A172 (cell line): ENCODE measurements at regions not wholly inside any gene's neighbourhood (a gene's known extent, or its start where the extent isn't known, plus 50 kb on each side); places are given as distances from the start of the nearest gene placed in this dataset.
"Not testable (repeated sequence)": the region's sequence is repeated elsewhere in the genome, so short reads cannot be mapped to it uniquely, and the experiment has no call there.

Source experiments
- DNase-seq: peaks from one replicate; pipeline ENCODE4 v3.0.0-alpha.2; 2015; ENCODE audit warnings: low spot score

DNA sequence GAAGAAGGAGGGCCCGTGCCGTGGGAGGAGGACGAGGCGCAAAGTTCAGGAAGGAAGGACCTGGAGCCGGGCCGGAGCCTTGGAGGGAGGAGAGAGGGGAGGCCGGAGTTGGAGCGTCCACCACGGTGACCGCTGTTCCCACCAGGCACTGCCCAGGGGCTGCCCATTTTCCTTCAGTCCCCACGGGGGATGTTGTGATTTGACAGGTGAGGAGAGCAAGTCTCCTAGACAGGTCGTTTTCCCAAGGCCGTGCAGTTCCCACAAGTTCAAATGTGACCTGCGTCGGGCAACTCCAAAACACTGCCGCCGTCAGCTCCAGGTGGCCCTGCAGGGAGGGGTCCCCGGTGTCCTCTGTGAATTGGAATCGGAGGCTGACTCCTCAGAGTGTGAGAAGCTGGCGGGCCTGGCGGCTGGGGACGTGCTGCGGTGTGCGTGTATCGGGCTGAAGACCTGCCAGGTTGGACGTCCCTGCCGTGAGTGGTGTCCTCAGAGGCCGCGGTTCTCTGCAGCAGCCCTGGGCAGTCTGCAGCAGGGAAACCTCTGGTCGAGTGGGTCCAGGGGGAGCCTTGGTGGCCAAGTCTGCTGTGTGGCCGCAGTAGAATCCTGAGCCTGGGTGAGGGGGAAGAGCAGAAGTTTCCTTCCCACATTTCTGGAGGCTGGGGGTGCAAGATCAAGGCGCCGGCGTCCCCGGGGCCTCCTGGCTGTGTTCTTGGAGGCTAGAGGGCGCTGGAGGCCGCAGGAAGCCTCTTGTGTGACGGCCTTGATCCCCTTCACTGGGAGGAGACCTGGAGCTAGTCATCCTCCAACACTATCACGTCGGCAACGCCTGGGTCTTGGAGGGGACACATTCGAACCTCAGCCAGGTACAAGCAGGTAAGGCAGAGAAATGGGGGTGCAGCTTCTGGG lies 115.1 kb upstream of the FRMD1 start:
- DNase-seq, result no peak

DNA sequence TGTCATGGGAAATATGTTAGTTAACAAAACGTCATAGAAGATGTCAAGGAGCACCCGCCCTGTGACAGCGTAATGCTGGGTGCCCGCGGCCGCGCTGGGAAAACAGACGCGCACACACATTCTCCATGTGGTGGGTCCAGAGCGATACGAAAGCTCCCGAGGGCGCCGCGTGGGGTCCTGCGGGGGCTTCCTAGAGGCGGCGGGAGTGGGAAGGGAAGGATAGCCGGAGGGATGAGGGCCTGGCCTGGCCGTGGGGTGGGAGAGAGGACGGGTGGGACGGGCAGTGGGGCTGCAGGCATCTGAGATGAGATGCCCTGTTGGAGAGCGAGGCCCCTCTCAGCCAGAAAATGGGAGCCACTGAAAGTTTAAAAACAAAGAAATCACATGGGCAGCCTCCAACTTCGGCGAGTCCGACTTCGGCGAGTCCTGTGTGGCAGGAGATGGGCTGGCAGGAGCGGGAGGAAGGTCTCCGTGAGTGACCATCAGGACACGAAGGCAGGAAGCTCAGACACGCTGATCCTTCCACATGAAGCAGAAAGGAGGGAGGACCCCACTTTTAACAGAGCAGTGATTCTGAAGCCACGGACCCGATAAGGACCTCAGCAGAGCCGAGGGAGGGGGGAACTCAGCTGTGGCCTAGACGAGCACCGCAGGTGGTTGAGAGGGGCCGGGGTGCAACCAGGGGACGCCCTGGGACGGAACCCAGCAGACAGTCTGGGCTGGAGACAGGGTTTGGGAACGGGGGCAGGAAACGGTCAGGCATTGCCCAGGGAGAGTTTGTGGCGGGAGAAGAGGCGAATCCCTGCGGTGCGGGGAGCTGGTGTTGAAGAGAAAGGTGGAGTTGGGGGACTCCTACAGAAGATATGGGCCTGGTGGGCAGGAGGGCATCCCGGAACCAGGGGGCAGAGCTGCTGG lies 114.1 kb upstream of the FRMD1 start:
- no peak for DNase-seq

DNA sequence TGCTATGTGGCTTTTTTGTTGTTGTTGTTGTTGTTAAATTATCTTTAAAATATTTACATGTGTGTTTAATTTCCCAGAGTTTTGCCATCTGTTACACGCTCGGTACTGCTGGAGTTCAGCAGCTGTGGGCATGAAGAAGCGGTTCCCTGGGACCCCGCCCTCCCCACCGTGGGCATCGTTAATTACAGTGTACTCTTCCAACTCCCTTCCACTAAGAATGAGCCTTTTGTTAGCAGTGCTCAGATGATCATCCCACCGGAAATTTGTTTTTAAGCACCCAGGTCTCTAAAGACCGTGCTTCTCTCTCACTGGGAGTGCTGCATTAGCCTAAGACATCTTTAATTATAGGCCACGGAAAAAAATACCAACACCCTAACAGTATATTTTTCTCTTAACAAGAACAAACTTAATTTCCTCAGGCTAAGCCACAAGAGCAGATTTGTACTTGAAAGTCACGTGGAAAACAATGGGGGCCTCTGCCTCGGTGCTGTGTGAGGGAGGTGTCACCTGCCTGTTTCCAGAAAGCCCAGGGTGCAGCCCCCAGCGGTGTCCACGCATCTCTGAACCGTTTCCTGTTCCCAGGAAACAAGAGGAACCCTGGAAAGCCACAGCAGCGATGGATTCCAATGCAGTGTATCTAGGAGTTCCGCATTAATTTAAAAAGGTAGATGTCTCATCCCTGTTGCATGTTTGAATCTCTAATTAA lies 113.3 kb upstream of the FRMD1 start:
- DNase-seq, result no peak

DNA sequence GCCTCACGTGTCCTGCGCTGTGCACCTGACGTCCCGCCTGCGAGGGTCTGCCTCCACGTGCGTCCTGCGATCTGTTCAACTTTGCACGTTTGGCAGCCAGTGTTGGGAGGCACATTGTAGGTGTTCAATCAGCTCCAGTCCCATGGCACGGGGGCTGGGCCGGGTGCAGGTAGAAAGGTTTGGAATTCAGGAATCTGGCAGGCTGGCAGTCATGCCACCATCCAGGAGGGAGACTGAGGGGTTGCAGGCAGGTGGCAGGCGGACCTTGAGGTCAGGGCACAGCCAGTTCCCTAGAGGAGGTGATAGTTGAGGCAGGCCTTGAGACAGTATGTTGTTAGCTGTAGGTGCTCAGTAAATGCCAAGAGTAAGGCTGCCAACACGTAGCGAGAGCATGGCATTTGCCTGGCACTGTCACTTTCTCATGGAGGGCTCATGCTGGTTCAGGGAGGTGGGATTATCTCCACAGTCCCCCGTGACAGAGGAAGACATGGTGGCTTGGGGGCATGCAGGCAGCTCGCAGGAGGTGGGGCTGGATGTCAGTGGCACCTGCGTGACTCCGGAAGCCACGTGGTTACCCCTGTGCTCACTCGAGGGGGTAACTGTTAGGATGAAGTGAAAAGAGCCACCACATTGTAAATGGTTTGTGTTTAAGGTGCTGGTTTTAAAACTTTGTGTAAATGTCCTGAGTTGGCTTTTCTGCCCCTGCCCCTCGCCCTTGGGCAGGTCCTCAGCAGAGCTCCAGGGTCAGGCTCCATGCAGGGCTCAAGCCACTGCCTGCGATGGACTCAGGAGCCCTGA lies 111.8 kb upstream of the FRMD1 start:
- DNase-seq, result no peak

DNA sequence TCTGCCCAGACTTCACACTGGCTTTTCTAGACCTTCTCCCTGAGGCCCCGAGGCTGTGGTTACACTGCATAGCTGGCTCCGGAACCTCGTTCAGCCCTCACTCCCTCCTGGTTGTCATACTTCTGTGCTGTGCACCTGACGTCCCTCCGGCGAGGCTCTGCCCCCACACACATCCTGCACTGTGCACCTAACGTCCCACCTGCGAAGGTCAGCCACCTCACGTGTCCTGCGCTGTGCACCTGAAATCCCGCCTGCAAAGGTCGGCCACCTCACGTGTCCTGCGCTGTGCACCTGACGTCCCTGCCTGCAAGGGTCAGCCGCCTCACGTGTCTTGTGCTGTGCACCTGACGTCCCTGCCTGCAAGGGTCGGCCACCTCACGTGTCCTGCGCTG lies 111.0 kb upstream of the FRMD1 start:
- no peak for DNase-seq

DNA sequence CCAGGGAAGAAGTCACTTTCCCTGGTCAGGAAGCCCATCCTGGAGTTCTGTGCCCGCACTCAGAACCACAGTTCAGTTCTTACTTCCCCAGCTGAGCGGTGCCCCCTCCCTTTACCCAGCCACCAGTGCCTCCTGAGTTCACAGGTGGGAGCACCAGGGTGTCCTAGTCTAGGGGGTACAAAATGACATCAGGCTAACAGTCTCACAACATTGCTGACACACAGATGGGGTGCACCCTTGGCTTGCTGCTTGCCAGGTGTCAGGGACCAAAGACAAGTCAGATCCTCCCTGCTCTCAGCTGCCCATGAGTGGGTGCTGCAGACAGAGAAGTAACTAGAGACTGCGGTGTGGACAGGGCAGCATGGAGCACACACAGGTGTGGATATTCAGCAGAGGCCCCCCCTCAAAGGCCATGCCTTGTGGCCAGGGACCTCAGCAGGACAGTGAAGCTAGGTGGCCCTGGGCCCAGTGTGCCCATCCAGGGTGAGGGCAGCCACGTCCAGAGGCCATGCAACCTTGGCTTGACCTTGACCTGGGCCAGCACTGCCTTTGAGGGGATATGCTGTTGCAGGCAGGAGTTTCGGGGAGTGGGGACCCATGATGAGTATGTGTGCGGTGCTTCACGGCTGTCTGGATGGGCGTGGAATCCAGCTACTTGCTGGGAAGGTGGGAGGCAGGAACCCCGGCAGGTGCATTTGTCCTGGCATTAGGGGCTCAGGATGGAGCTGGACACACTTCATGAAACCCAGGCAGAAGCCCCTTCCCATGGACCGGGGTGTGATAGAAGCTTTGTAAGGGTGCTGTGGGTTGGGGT lies 110.4 kb upstream of the FRMD1 start:
- no peak for DNase-seq

DNA sequence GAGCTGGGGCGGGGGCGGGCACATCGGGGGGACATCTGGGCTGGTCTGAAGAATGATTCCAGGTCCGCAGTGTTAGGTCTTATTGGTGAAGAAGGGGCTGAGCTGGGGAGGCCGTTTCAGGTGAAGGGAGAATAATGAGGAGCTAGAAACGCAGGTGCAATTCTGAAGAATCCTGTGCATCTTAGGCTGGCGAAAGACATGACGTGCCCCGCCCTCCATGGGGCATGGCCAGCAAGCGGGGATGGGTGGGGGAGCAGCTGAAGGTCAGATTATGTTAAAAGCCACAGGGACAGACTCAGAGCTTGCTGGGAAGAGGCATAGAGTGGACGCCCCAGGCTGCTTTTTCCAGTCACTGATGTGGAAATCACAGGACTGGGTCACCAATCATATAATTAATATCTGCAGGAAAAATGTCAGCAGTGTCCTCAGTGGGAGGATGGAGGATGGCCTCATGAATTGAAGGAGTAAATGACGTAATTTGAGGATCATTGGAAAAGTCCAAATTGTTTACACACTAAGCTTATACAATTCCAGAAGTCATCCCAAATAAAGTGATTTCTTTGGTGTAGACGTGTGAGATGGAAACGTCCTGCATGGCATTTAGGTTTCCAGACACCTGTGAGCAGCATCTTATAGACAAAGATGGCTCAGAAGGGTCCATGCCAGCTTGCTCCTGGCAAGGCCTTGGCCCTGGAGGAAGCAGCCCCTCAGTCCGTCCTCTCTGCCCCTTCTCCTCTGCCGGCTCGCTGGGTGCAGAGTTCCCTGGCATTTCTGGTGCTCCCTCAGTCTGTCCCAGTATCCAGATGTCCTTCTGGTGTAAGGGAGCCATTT lies 109.6 kb upstream of the FRMD1 start:
- DNase-seq, result no peak

DNA sequence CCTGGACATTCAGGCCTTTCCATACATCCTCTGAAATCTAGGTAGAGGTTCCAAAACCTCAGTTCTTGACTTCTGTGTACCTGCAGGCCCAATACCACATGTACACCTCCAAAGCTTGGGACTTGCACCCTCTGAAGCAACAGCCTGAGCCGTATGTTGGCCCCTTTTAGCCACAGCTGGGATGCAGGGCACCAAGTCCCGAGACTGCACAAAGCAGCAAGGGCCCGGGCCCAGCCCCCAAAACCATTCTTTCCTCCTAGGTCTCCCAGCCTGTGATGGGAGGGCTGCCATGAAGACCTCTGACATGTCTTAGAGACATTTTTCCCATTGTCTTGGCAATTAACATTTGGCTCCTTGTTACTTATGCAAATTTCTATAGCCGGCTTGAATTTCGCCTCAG lies 107.4 kb upstream of the FRMD1 start:
- no peak for DNase-seq

DNA sequence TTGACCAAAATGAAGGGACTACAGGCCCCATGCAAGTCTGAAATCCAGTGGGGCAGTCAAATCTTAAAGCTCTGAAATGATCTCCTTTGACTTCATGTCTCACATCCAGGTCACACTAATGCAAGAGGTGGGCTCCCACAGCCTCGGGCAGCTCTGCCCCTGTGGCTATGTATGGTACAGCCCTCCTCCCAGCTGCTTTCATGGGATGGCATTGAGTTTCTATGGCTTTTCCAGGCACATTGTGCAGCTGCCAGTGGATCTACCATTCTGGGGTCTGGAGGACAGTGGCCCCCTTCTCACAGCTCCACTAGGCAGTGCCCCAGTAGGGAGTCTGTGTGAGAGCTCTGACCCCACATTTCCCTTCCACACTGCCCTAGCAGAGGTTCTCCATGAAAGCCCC lies 107.0 kb upstream of the FRMD1 start:
- DNase-seq, result not testable (repeated sequence)

DNA sequence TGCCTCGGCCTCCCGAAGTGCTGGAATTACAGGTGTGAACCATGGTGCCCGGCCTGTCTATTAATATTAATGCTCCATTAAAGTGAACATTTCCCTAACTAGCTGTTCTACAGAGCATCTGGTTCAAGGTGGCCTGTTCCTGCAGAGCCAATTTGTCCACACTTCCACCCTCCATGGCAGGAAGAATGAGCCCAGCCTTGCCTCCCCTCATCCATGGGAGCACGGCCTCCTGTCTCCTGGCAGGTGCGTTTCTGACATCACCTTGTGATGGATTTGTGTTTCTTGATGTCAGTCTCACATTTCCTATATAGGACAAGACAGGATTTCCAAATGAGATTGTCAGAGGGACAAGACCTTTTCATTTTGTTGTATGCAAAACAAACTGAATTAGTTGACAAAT lies 105.7 kb upstream of the FRMD1 start:
- no peak for DNase-seq

DNA sequence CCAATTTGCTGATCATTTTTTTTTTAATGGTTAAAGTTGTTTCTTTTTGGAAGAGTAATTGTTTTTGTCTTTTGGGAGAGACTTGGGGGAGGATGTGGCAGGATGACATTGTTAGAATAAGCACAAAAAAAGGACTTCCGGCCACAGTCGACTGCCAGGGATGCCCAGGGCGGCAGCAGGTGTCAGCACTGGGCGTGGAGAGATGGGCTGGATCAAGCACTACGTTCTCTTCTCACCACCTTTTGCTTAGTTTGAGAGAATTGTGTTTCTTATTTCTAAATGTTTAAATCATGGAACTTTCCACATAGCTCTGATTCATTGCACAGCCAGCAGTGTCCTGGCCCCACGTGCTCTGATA lies 104.6 kb upstream of the FRMD1 start:
- no peak for DNase-seq

DNA sequence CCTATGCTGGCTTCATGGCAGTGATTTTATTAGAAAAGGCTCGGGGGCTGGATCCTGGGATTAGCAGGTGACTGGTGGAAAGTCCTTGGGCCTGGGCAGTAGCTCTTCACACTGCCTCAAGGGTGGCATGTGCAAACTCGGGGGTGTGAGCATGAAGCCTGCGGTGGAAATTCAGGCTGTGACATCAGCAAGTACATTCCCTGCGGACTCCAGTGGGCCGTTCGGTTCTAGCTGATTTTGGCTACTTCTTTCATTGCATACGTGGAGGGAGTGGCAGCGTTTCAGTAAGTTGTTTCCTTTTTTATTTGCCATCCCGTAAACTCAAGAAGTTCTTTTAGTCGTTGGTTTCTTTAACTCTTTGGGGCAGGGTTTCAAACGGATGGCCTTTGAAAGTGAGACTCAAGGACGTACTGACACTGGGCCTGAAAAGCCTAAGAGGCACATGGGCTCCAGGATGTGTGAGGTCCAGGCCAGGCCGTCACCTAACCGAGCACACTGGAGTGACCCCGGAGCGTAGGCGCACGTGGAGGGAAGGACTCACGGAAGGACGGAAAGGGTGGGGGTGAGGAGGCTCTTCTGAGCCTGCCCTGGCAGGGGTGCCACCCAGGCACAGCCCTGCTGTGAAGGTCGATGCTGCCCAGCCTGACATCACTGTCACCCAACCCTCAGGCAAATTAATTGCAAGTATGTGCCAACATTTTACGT lies 104.0 kb upstream of the FRMD1 start:
- DNase-seq, result no peak

DNA sequence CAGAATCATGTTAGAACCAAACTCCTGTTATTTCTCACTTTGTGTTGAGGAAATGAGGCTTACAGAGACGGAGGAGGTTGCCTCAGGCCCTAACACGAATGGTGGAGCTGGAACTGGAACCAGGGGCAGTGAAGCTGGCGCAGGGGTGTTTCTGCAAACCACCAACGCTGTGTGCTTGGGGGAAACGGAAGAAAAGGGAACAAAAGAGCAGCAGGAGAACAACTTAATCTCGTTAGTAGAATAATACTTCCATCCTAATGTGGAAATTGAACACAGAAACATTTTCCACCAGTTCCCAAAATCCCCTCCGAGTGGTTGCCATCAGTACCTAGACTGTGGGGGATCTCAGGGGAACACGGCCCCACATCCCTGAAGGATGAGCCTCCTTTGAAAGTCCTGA lies 103.4 kb upstream of the FRMD1 start:
- no peak for DNase-seq

DNA sequence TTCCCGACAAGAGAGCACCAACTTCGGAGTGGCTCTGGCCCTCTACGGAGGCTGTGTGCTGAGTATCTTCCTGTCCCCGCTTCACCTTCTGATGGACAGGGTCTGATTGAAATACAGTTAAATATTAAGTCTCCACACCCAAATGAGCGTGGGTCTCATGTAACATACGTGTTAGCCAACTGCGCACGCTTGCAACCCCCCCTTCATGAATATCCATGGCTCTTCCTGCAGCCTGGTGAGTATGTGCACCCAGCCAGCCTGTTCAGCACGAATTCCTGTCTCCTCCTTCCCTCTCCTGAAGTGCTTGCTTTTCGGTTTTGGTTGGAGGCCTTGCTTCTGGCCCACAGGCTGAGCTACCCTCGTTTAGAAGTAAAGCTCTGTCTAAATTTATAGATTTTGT lies 102.9 kb upstream of the FRMD1 start:
- no peak for DNase-seq

DNA sequence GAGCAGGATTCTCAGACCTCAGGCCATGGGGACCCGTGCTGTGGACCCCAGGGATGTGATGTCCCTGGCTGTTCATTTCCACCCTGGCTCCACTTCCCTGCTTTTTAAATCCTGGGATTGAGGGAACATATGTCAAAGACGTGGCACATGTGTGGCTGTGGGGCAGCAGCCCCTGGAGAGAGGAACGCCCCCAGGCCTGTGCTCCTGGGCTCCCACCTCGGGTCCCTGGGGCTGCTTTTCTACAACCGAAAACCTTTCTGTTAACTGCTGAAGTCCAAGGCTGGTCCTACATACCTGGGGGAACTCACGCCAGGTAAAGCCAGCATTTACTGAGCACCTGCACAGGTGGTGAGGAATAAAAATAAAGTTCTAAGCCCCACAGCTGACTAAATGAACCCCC lies 102.3 kb upstream of the FRMD1 start:
- DNase-seq, result no peak

DNA sequence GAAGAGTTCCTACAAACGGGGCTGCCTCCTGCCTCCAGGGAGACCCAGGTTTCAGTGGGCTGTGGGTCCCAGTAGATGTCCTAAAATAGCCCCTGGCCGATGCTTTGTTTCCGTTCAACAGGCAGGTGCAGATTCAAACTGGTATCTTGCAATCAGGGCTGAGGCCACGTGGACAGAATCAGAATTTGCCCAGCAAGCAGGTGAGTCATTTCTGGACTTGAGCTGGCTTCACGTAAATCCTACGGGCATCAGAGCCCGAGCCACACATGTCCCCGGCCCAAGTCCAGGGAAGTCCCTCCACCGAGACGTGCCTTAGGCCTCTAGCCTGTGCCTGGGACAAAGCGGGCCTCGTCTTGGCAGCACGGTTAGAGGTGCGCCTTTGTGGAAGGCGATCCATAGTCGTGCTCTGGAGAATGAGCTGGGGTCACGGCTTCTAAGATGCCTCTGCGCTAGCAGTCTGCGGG lies 101.6 kb upstream of the FRMD1 start:
- DNase-seq, result no peak

DNA sequence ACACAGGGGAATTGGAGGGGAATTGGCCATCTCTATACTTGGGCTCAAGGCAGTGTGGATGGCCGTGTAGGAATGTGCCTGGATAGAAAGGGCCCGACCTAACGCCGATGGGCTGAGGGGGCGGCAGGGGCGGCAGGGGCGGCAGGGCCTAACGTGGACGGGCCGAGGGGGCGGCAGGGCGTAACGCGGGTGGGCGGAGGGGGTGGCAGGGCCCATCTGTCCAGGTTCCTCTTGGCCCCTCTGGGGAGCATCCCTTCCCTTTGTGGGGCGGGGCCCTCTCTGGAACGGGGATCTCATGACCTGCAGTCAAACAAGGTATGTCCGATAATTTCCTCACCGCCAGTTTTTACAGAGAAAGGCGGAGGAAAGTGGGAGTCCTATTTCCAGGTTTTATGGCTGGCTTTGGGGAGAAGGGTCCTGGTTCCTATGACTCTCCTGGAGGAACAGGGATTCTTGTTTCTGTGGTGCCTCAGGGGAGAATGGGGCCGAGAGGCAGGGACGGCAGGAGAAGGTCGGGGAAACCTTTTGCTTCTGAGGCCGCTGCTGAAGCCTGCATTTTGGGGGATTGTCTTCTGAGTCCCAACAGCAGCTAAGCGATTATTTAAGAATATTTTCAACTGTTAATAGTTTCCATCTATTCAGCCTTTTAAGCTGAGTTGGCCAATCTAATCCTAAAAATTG lies 100.8 kb upstream of the FRMD1 start:
- no peak for DNase-seq

DNA sequence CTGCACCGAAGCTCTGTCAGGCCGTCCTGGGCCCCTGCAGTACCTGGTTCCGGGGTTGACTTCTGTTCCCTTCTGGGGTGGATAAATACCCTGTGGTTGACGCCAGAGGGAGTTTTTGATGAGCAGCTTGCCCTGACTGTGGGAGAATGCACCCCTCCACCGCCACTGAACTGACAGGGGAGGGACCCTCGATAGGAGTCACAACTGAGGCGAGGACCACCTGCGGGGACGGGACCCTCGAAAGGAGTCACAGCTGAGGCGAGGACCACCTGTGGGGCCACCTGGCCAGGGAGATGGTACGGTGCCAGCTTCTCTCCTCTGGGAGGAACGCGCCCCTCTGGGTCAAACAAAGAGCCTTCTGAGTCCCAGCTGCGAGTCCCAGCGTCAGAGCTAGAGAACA lies 100.1 kb upstream of the FRMD1 start:
- DNase-seq, result no peak
